IMR-90 (cell line): ENCODE measurements at regions not wholly inside any gene's neighbourhood (a gene's known extent, or its start where the extent isn't known, plus 50 kb on each side); places are given as distances from the start of the nearest gene placed in this dataset.

ENCODE experiments used
- ATAC-seq: fragments of 200-7000 bp; cut with Tn5 transposase; 2 replicates; pipeline ENCODE4 v1.9.1; 2020; ENCODE audit warnings: low read depth, mild to moderate bottlenecking, moderate library complexity
- BruUV-seq: library from RNA; stranded (reverse); fragments of 400-500 nt; replicated peaks from 2 replicates; lab custom pipeline; 2021; lab: Mats Ljungman, UMichigan
- CTCF ChIA-PET: fragments of 300-600 bp; formaldehyde crosslinking; extraction: SDS; loops from one replicate; lab custom pipeline; 2021; ENCODE audit warnings: antibody characterized with exemption; lab: Yijun Ruan, JAX
- POLR2A ChIA-PET: fragments of 300-600 bp; sonication (Branson Sonifier 250); formaldehyde crosslinking; loops from one replicate; lab custom pipeline; 2022; ENCODE audit warnings: antibody characterized with exemption; ENCODE audit not compliant: unreplicated experiment; lab: Charles Lee
- DNase-seq: peaks from one replicate; pipeline ENCODE4 v3.0.0; 2013
- H2AFZ ChIP-seq: replicated peaks from 2 replicates; pipeline ENCODE3; 2013; ENCODE audit warnings: low read length, mild to moderate bottlenecking; ENCODE audit not compliant: poor library complexity
- H2AK5ac ChIP-seq: 2 replicates; pipeline ENCODE4 v1.6.1; 2013; ENCODE audit warnings: low read depth, low read length, inconsistent platforms
- H2AK9ac ChIP-seq: replicated peaks from 2 replicates; pipeline ENCODE3; 2013; ENCODE audit warnings: mild to moderate bottlenecking, low read depth, low read length, moderate library complexity; ENCODE audit not compliant: poor library complexity
- H2BK120ac ChIP-seq: 2 replicates; pipeline ENCODE4 v1.6.1; 2013; ENCODE audit warnings: low read depth, low read length, inconsistent platforms
- H2BK15ac ChIP-seq: 3 replicates; pipeline ENCODE4 v1.6.1; 2013; ENCODE audit warnings: low read depth, low read length, inconsistent platforms
- H2BK20ac ChIP-seq: 2 replicates; pipeline ENCODE4 v1.6.1; 2013; ENCODE audit warnings: low read depth, mild to moderate bottlenecking, inconsistent platforms, low read length, moderate library complexity
- H2BK5ac ChIP-seq: 2 replicates; pipeline ENCODE4 v1.6.1; 2013; ENCODE audit warnings: mild to moderate bottlenecking, low read depth, low read length, inconsistent platforms; ENCODE audit not compliant: poor library complexity, severe bottlenecking
- H3K14ac ChIP-seq: replicated peaks from 2 replicates; pipeline ENCODE4 v1.6.1; 2013; ENCODE audit warnings: low read depth, low read length, inconsistent platforms
- H3K18ac ChIP-seq: 2 replicates; pipeline ENCODE4 v1.6.1; 2013; ENCODE audit warnings: low read depth, low read length, control low read depth
- H3K23ac ChIP-seq: 2 replicates; pipeline ENCODE4 v1.6.1; 2013; ENCODE audit warnings: low read depth, low read length, inconsistent platforms
- H3K27ac ChIP-seq: 2 replicates; pipeline ENCODE4 v1.5.1; 2013; ENCODE audit warnings: mild to moderate bottlenecking, control low read depth, low read length; ENCODE audit not compliant: insufficient read depth
- H3K27me3 ChIP-seq: 2 replicates; pipeline ENCODE4 v1.6.1; 2013; ENCODE audit warnings: low read length; ENCODE audit not compliant: control insufficient read depth, insufficient read depth
- H3K36me3 ChIP-seq: 2 replicates; pipeline ENCODE4 v1.6.1; 2013; ENCODE audit warnings: low read length, mixed read lengths; ENCODE audit not compliant: control insufficient read depth, insufficient read depth
- H3K4ac ChIP-seq: 2 replicates; pipeline ENCODE4 v1.6.1; 2013; ENCODE audit warnings: low read depth, low read length, inconsistent platforms
- H3K4me1 ChIP-seq: 2 replicates; pipeline ENCODE4 v1.6.1; 2013; ENCODE audit warnings: low read length, mixed read lengths; ENCODE audit not compliant: control insufficient read depth, insufficient read depth
- H3K4me2 ChIP-seq: 2 replicates; pipeline ENCODE4 v1.6.1; 2013; ENCODE audit warnings: low read depth, mild to moderate bottlenecking, control low read depth, low read length, moderate library complexity
- H3K4me3 ChIP-seq: 2 replicates; pipeline ENCODE4 v1.5.1; 2013; ENCODE audit warnings: low read depth, mild to moderate bottlenecking, control low read depth, low read length, moderate library complexity; ENCODE audit not compliant: insufficient read depth
- H3K56ac ChIP-seq: 2 replicates; pipeline ENCODE4 v1.6.1; 2013; ENCODE audit warnings: low read length, inconsistent platforms; ENCODE audit not compliant: insufficient read depth; ENCODE audit errors: extremely low read depth
- H3K79me1 ChIP-seq, 2 experiments: 2 replicates each; pipeline ENCODE4 v1.6.1; 2013; ENCODE audit warnings: low read length in 2 of 2, inconsistent platforms in 1 of 2, low read depth in 1 of 2
- H3K9ac ChIP-seq: 2 replicates; pipeline ENCODE4 v1.6.1; 2013; ENCODE audit warnings: low read depth, low read length, control low read depth
- H3K9me1 ChIP-seq: 2 replicates; pipeline ENCODE4 v1.6.1; 2013; ENCODE audit warnings: low read length, inconsistent platforms; ENCODE audit not compliant: insufficient read depth
- H3K9me3 ChIP-seq: 2 replicates; pipeline ENCODE4 v1.6.1; 2013; ENCODE audit warnings: low read length; ENCODE audit not compliant: control insufficient read depth, insufficient read depth
- H4K20me1 ChIP-seq: 2 replicates; pipeline ENCODE4 v1.6.1; 2013; ENCODE audit warnings: low read length, inconsistent platforms; ENCODE audit not compliant: insufficient read depth
- H4K5ac ChIP-seq: 2 replicates; pipeline ENCODE4 v1.6.1; 2013; ENCODE audit warnings: mild to moderate bottlenecking, low read depth, low read length, control low read depth
- H4K8ac ChIP-seq, 2 experiments: 2 replicates each; pipeline ENCODE4 v1.6.1; 2013; ENCODE audit warnings: low read depth in 2 of 2, low read length in 2 of 2, control low read depth in 1 of 2, inconsistent platforms in 1 of 2
- H4K91ac ChIP-seq: 2 replicates; pipeline ENCODE4 v1.6.1; 2013; ENCODE audit warnings: low read depth, low read length, inconsistent platforms; ENCODE audit not compliant: insufficient read depth
- BHLHE40 ChIP-seq: fragments of 150-350 bp; IDR thresholded peaks from 2 replicates; pipeline ENCODE4 v1.6.1; 2016; ENCODE audit warnings: mild to moderate bottlenecking, low read depth, low read length
- CEBPB ChIP-seq: IDR thresholded peaks from 2 replicates; pipeline ENCODE4 v1.6.1; 2012; ENCODE audit warnings: low read depth, low read length, improper control_type of control experiment
- CHD1 ChIP-seq: IDR thresholded peaks from 2 replicates; pipeline ENCODE4 v1.6.1; 2012; ENCODE audit warnings: low read depth, low read length, improper control_type of control experiment
- CTCF ChIP-seq: conservative IDR thresholded peaks from 2 replicates; pipeline ENCODE4 v1.5.1; 2012; ENCODE audit warnings: mild to moderate bottlenecking, low read depth, low read length, improper control_type of control experiment
- ELK1 ChIP-seq: fragments of 150-350 bp; IDR thresholded peaks from 2 replicates; pipeline ENCODE4 v1.6.1; 2016; ENCODE audit warnings: low read depth, mild to moderate bottlenecking, low read length, moderate library complexity, borderline replicate concordance
- FOS ChIP-seq: fragments of 150-350 bp; IDR thresholded peaks from 2 replicates; pipeline ENCODE4 v1.6.1; 2016; ENCODE audit warnings: low read depth, low read length
- MAFK ChIP-seq: IDR thresholded peaks from 2 replicates; pipeline ENCODE4 v1.6.1; 2012; ENCODE audit warnings: low read depth, low read length, improper control_type of control experiment
- MAZ ChIP-seq: IDR thresholded peaks from 2 replicates; pipeline ENCODE4 v1.6.1; 2012; ENCODE audit warnings: low read depth, mild to moderate bottlenecking, low read length, improper control_type of control experiment, moderate library complexity, borderline replicate concordance
- MXI1 ChIP-seq: IDR thresholded peaks from 2 replicates; pipeline ENCODE4 v1.6.1; 2012; ENCODE audit warnings: low read depth, mild to moderate bottlenecking, low read length, moderate library complexity, borderline replicate concordance
- NFE2L2 ChIP-seq: fragments of 150-350 bp; IDR thresholded peaks from 2 replicates; pipeline ENCODE4 v1.6.1; 2016; ENCODE audit warnings: low read depth, mild to moderate bottlenecking, low read length
- POLR2A ChIP-seq: IDR thresholded peaks from 2 replicates; pipeline ENCODE4 v1.6.1; 2012; ENCODE audit warnings: mild to moderate bottlenecking, low read depth, low read length
- RAD21 ChIP-seq: IDR thresholded peaks from 2 replicates; pipeline ENCODE4 v1.6.1; 2012; ENCODE audit warnings: low read length, improper control_type of control experiment
- RCOR1 ChIP-seq: IDR thresholded peaks from 2 replicates; pipeline ENCODE4 v1.6.1; 2012; ENCODE audit warnings: mild to moderate bottlenecking, low read length, improper control_type of control experiment; ENCODE audit not compliant: insufficient replicate concordance
- RFX5 ChIP-seq: IDR thresholded peaks from 2 replicates; pipeline ENCODE4 v1.8.0; 2012; ENCODE audit warnings: low read depth, mild to moderate bottlenecking, low read length, moderate library complexity
- SMC3 ChIP-seq: fragments of 150-350 bp; IDR thresholded peaks from 2 replicates; pipeline ENCODE4 v1.6.1; 2016; ENCODE audit warnings: low read depth, mild to moderate bottlenecking, antibody characterized with exemption, low read length, moderate library complexity
- USF2 ChIP-seq: fragments of 150-350 bp; IDR thresholded peaks from 2 replicates; pipeline ENCODE4 v1.6.1; 2017; ENCODE audit warnings: mild to moderate bottlenecking, antibody characterized with exemption, low read length, low read depth
- WGBS, 2 experiments: methylation state at CpG; one replicate each; pipeline versions ENCODE4 v1.1.5 to v1.1.7; 2013; ENCODE audit warnings: missing lambda C conversion rate in 2 of 2; ENCODE audit not compliant: insufficient read length in 1 of 2; ENCODE audit errors: extremely low coverage in 2 of 2; 5-methylcytosine and 5-hydroxymethylcytosine counted together
- dilution Hi-C: fragments of 300-500 bp; cut with HindIII; formaldehyde crosslinking; loops from one replicate; pipeline ENCODE4 v1.14.3; 2018; ENCODE audit warnings: low sequenced_read_pairs; ENCODE audit not compliant: unreplicated experiment
- in situ Hi-C: fragments of 300-500 bp; cut with MboI; formaldehyde crosslinking; loops from 3 replicates; pipeline ENCODE4 v1.14.3; 2019; ENCODE audit warnings: low sequenced_read_pairs, inconsistent platforms, mixed read lengths
- intact Hi-C: fragments of 100-400 bp; cut with micrococcal nuclease; formaldehyde crosslinking; loops from 2 replicates; pipeline ENCODE4 v1.10.0; 2022

DNA sequence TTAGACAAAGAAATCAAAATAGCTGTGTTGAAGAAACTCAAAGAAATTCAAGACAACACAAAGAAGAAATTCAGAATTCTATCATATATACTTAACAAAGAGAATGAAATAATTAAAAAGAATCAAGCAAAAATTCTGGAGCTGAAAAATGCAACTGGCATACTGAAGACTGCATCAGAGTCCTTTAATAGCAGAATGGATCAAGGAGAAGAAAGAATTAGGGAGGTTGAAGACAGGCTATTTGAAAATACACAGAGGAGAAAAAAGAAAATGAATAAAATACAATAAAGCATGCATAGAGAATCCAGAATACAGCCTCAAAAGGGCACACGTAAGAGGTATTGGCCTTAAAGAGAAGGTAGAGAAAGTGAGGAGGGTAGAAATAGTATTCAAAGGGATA, 179.5 kb upstream of the SPIN4 start:
- Histone ChIP-seq H4K91ac (no peak overlapping the region), H3K56ac (no peak overlapping the region), H3K36me3 (no peaks in the 10 kb centered on the region), H3K14ac (no peak overlapping the region), H3K4me1 (no peaks in the 10 kb centered on the region), H3K4me2 (no peak overlapping the region), H3K9me1 (no peaks in the 10 kb centered on the region), H2BK120ac (no peak overlapping the region), H4K8ac (no peak overlapping the region), H2BK15ac (no peak overlapping the region), H4K20me1 (no peaks in the 10 kb centered on the region), H3K23ac (no peak overlapping the region), H3K4ac (no peak overlapping the region), H3K18ac (no peak overlapping the region), H2BK20ac (no peak overlapping the region), H2AFZ (no peak overlapping the region), H3K27ac (no peak overlapping the region), H3K9me3 (no peaks in the 10 kb centered on the region; the same call in 1 of the 2 replicates), H3K9ac (no peak overlapping the region), H2AK5ac (no peak overlapping the region), H3K79me1 (no peaks in the 10 kb centered on the region; a peak in 1 of 4 replicates), H3K4me3 (no peak overlapping the region), H4K5ac (no peak overlapping the region), H3K27me3 (no peaks in the 10 kb centered on the region), H2BK5ac (no peak overlapping the region), H2AK9ac (no peak overlapping the region)
- WGBS, 2 experiments = no CpG with 5 or more reads among the region's 1 CpG
- ChIA-PET POLR2A (no interaction called here), CTCF (no interaction called here)
- no TSS peak for BruUV-seq
- intact Hi-C loops = no loop called here
- DNase-seq = no peak
- dilution Hi-C loops = no loop called here
- in situ Hi-C loops = no loop called here
- ATAC-seq = no peak
- no peak for TF ChIP-seq POLR2A
- TF ChIP-seq SMC3 = no peak
- TF ChIP-seq MXI1 = no peak
- no peak for TF ChIP-seq CTCF
- TF ChIP-seq FOS = no peak
- TF ChIP-seq RFX5 = no peak
- TF ChIP-seq ELK1 = no peak
- no peak for TF ChIP-seq RCOR1
- no peak for TF ChIP-seq CEBPB
- no peak for TF ChIP-seq USF2
- no peak for TF ChIP-seq CHD1
- TF ChIP-seq MAZ = no peak
- no peak for TF ChIP-seq NFE2L2
- TF ChIP-seq RAD21 = no peak
- no peak for TF ChIP-seq BHLHE40
- TF ChIP-seq MAFK = no peak
